Renal pelvis (tissue), 1 donor: ENCODE measurements at regions not wholly inside any gene's neighbourhood (a gene's known extent, or its start where the extent isn't known, plus 50 kb on each side); places are given as distances from the start of the nearest gene placed in this dataset.
"Not testable (repeated sequence)": the region's sequence is repeated elsewhere in the genome, so short reads cannot be mapped to it uniquely, and the experiment has no call there.

ENCODE experiments used
- DNase-seq: peaks from one replicate; pipeline ENCODE4 v3.0.0-alpha.2; 2013

GRCh38 chr4:34920032-34920431 is 1324.3 kb downstream of the ARAP2 start:
- no peak for DNase-seq

GRCh38 chr4:34921391-34921790 is 1322.9 kb downstream of the ARAP2 start:
- no peak for DNase-seq

GRCh38 chr4:34922325-34922724 is 1322.0 kb downstream of the ARAP2 start:
- no peak for DNase-seq

- no peak for DNase-seq
Measured at GRCh38 chr4:34932591-34932990, 1311.7 kb downstream of the ARAP2 start.

GRCh38 chr4:34935739-34936138 is 1308.6 kb downstream of the ARAP2 start:
- DNase-seq, result no peak

- DNase-seq, result no peak
Measured at GRCh38 chr4:34939073-34939472, 1305.2 kb downstream of the ARAP2 start.

GRCh38 chr4:34943741-34944386 is 1300.5 kb downstream of the ARAP2 start:
- no peak for DNase-seq

GRCh38 chr4:34950926-34951325 is 1293.4 kb downstream of the ARAP2 start:
- peak; percentile 14 for DNase-seq

GRCh38 chr4:34953145-34953799 is 1291.0 kb downstream of the ARAP2 start:
- DNase-seq, result no peak

GRCh38 chr4:34964613-34965012 is 1279.7 kb downstream of the ARAP2 start:
- no peak for DNase-seq

GRCh38 chr4:34972189-34972588 is 1272.1 kb downstream of the ARAP2 start:
- DNase-seq, result no peak

GRCh38 chr4:34973650-34974312 is 1270.5 kb downstream of the ARAP2 start:
- DNase-seq, result no peak

- no peak for DNase-seq
Measured at GRCh38 chr4:34974313-34974680, 1270.0 kb downstream of the ARAP2 start.

- DNase-seq, result not testable (repeated sequence)
Measured at GRCh38 chr4:35021222-35021621, 1223.1 kb downstream of the ARAP2 start.

GRCh38 chr4:35025152-35025834 is 1219.0 kb downstream of the ARAP2 start:
- DNase-seq, result no peak

GRCh38 chr4:35038079-35038805 is 1206.1 kb downstream of the ARAP2 start:
- DNase-seq, result no peak

GRCh38 chr4:35038845-35039244 is 1205.5 kb downstream of the ARAP2 start:
- no peak for DNase-seq

- DNase-seq, result no peak
Measured at GRCh38 chr4:35052546-35052945, 1191.8 kb downstream of the ARAP2 start.

GRCh38 chr4:35063031-35063570 is 1181.2 kb downstream of the ARAP2 start:
- no peak for DNase-seq

GRCh38 chr4:35066406-35066805 is 1177.9 kb downstream of the ARAP2 start:
- no peak for DNase-seq

- no peak for DNase-seq
Measured at GRCh38 chr4:35080799-35081198, 1163.5 kb downstream of the ARAP2 start.

- no peak for DNase-seq
Measured at GRCh38 chr4:35087218-35087617, 1157.1 kb downstream of the ARAP2 start.
